Middle frontal gyrus (tissue), 1 donor: ENCODE measurements at regions not wholly inside any gene's neighbourhood (a gene's known extent, or its start where the extent isn't known, plus 50 kb on each side); places are given as distances from the start of the nearest gene placed in this dataset.
"Not testable (repeated sequence)": the region's sequence is repeated elsewhere in the genome, so short reads cannot be mapped to it uniquely, and the experiment has no call there.

Experiments
- DNase-seq: peaks from one replicate; pipeline ENCODE4 v3.0.0-alpha.2; 2015; ENCODE audit warnings: low spot score; ENCODE audit errors: extremely low spot score

GRCh38 chr10:117782276-117782675 is 239.7 kb downstream of the EMX2 start:
- no peak for DNase-seq

GRCh38 chr10:117783698-117784395 is 241.3 kb downstream of the EMX2 start:
- DNase-seq: no peak

- no peak for DNase-seq
Observed at GRCh38 chr10:117784776-117785175, 242.2 kb downstream of the EMX2 start.

GRCh38 chr10:117788911-117789310 is 246.4 kb downstream of the EMX2 start:
- DNase-seq: no peak

- no peak for DNase-seq
Observed at GRCh38 chr10:117790179-117790578, 247.6 kb downstream of the EMX2 start.

- DNase-seq: no peak
Observed at GRCh38 chr10:117790621-117791020, 248.1 kb downstream of the EMX2 start.

- no peak for DNase-seq
Observed at GRCh38 chr10:117792214-117792613, 249.7 kb downstream of the EMX2 start.

GRCh38 chr10:117796130-117796745 is 250.5 kb downstream of the RAB11FIP2 start:
- no peak for DNase-seq

GRCh38 chr10:117797296-117797695 is 249.4 kb downstream of the RAB11FIP2 start:
- DNase-seq: no peak

- DNase-seq: no peak
Observed at GRCh38 chr10:117801691-117802090, 245.1 kb downstream of the RAB11FIP2 start.

GRCh38 chr10:117804470-117805011 is 242.2 kb downstream of the RAB11FIP2 start:
- peak; percentile 19 for DNase-seq

GRCh38 chr10:117805139-117805538 is 241.6 kb downstream of the RAB11FIP2 start:
- no peak for DNase-seq

- DNase-seq: no peak
Observed at GRCh38 chr10:117807441-117807840, 239.3 kb downstream of the RAB11FIP2 start.

GRCh38 chr10:117815816-117816215 is 230.9 kb downstream of the RAB11FIP2 start:
- not testable (repeated sequence) for DNase-seq

- no peak for DNase-seq
Observed at GRCh38 chr10:117817116-117817515, 229.6 kb downstream of the RAB11FIP2 start.

- DNase-seq: no peak
Observed at GRCh38 chr10:117818721-117819120, 228.0 kb downstream of the RAB11FIP2 start.

- DNase-seq: no peak
Observed at GRCh38 chr10:117819304-117819703, 227.4 kb downstream of the RAB11FIP2 start.

GRCh38 chr10:117823980-117824379 is 222.8 kb downstream of the RAB11FIP2 start:
- no peak for DNase-seq

- no peak for DNase-seq
Observed at GRCh38 chr10:117830205-117830604, 216.5 kb downstream of the RAB11FIP2 start.

GRCh38 chr10:117830787-117831212 is 215.9 kb downstream of the RAB11FIP2 start:
- DNase-seq: no peak

GRCh38 chr10:117838500-117839498 is 207.9 kb downstream of the RAB11FIP2 start:
- DNase-seq: not testable (repeated sequence)
